Peyer's patch (tissue), 4 donors: ENCODE measurements at regions not wholly inside any gene's neighbourhood (a gene's known extent, or its start where the extent isn't known, plus 50 kb on each side); places are given as distances from the start of the nearest gene placed in this dataset.

Experiments
- CTCF ChIP-seq, 6 experiments: fragments of 450-650 bp in 4 of 6; fragments of 200-600 bp in 2 of 6; sonication (generic) in 1 of 6; IDR thresholded peaks; one replicate each; pipeline ENCODE4 v1.5.1; 2017 to 2019; ENCODE audit warnings: antibody characterized with exemption in 6 of 6, mild to moderate bottlenecking in 3 of 6, moderate library complexity in 1 of 6
- POLR2A ChIP-seq, 2 donors: fragments of 450-650 bp; IDR thresholded peaks; one replicate each; pipeline ENCODE4 v1.5.1; 2017; ENCODE audit warnings: antibody characterized with exemption in 2 of 2, mild to moderate bottlenecking in 2 of 2, moderate library complexity in 2 of 2

GRCh38 chr5:97623441-97623840 lies 440.4 kb upstream of the RIOK2 start:
- TF ChIP-seq POLR2A (IDR thresholded peaks at IDR 0.05), result no peak
- TF ChIP-seq CTCF (IDR thresholded peaks at IDR 0.05), result no peak
